WTC11 (cell line): ENCODE measurements at regions not wholly inside any gene's neighbourhood (a gene's known extent, or its start where the extent isn't known, plus 50 kb on each side); places are given as distances from the start of the nearest gene placed in this dataset.

Experiments used
- ATAC-seq: fragments of 200-7000 bp; cut with Tn5 transposase; 2 replicates; pipeline ENCODE4 v1.10.0; 2021; ENCODE audit warnings: mild to moderate bottlenecking, moderate library complexity
- CTCF ChIA-PET: fragments of 300-600 bp; sonication (Branson Sonifier 250); formaldehyde crosslinking; loops from one replicate; lab custom pipeline; 2021; ENCODE audit warnings: antibody characterized with exemption; lab: Charles Lee
- POLR2A ChIA-PET: fragments of 350-600 bp; sonication (Branson Sonifier 250); formaldehyde crosslinking; loops from one replicate; lab custom pipeline; 2021; ENCODE audit warnings: antibody characterized with exemption; lab: Charles Lee
- DNase-seq: peaks from one replicate; pipeline ENCODE4 v3.0.0; 2021; ENCODE audit warnings: low spot score
- H3K27ac Mint-ChIP-seq: 2 replicates; pipeline ENCODE4 v1.8.0; 2021; ENCODE audit warnings: mixed read lengths
- H3K27me3 Mint-ChIP-seq: 2 replicates; pipeline ENCODE4 v1.8.0; 2021; ENCODE audit warnings: low read depth, mild to moderate bottlenecking, moderate library complexity, mixed read lengths
- H3K36me3 Mint-ChIP-seq: 2 replicates; pipeline ENCODE4 v1.8.0; 2021; ENCODE audit warnings: mixed read lengths
- H3K4me1 Mint-ChIP-seq: 2 replicates; pipeline ENCODE4 v1.8.0; 2022; ENCODE audit warnings: mixed read lengths
- H3K4me3 Mint-ChIP-seq: 2 replicates; pipeline ENCODE4 v1.8.0; 2021; ENCODE audit warnings: mild to moderate bottlenecking, moderate library complexity, mixed read lengths
- H3K9me3 Mint-ChIP-seq: 2 replicates; pipeline ENCODE4 v1.8.0; 2021; ENCODE audit warnings: mixed read lengths
- ATF1 ChIP-seq: sonication (generic); formaldehyde crosslinking; IDR thresholded peaks from 2 replicates; pipeline ENCODE4 v1.8.1; 2023; ENCODE audit warnings: mild to moderate bottlenecking, moderate library complexity, missing genetic modification reagents
- ATF3 ChIP-seq: sonication (generic); formaldehyde crosslinking; conservative IDR thresholded peaks from 2 replicates; pipeline ENCODE4 v1.8.1; 2022; ENCODE audit warnings: mild to moderate bottlenecking, missing genetic modification reagents
- CBFB ChIP-seq: sonication (generic); formaldehyde crosslinking; IDR thresholded peaks from 2 replicates; pipeline ENCODE4 v1.8.1; 2022; ENCODE audit warnings: mild to moderate bottlenecking, low read depth, missing genetic modification reagents
- E2F5 ChIP-seq: sonication (generic); formaldehyde crosslinking; IDR thresholded peaks from 2 replicates; pipeline ENCODE4 v1.8.1; 2022; ENCODE audit warnings: mild to moderate bottlenecking, moderate library complexity, missing genetic modification reagents
- HMGXB4 ChIP-seq: sonication (generic); formaldehyde crosslinking; IDR thresholded peaks from 2 replicates; pipeline ENCODE4 v1.8.1; 2023; ENCODE audit warnings: mild to moderate bottlenecking, moderate library complexity, missing genetic modification reagents
- NFE2L1 ChIP-seq: sonication (generic); formaldehyde crosslinking; IDR thresholded peaks from 2 replicates; pipeline ENCODE4 v1.8.1; 2023; ENCODE audit warnings: missing genetic modification reagents
- NR1H2 ChIP-seq: sonication (generic); formaldehyde crosslinking; IDR thresholded peaks from 2 replicates; pipeline ENCODE4 v1.9.0; 2021; ENCODE audit warnings: mild to moderate bottlenecking, moderate library complexity, missing genetic modification reagents
- NR2C2 ChIP-seq: sonication (generic); formaldehyde crosslinking; IDR thresholded peaks from 2 replicates; pipeline ENCODE4 v1.8.0; 2022; ENCODE audit warnings: mild to moderate bottlenecking, missing genetic modification reagents
- PRDM15 ChIP-seq: sonication (generic); formaldehyde crosslinking; IDR thresholded peaks from 2 replicates; pipeline ENCODE4 v1.8.0; 2022; ENCODE audit warnings: missing genetic modification reagents
- SMAD3 ChIP-seq: sonication (generic); formaldehyde crosslinking; IDR thresholded peaks from 2 replicates; pipeline ENCODE4 v1.8.0; 2022; ENCODE audit warnings: missing genetic modification reagents, mild to moderate bottlenecking, borderline replicate concordance
- TCF7 ChIP-seq: sonication (generic); formaldehyde crosslinking; IDR thresholded peaks from 2 replicates; pipeline ENCODE4 v1.8.0; 2022; ENCODE audit warnings: mild to moderate bottlenecking, low read depth, missing genetic modification reagents, moderate library complexity
- TEAD4 ChIP-seq: sonication (generic); formaldehyde crosslinking; IDR thresholded peaks from 2 replicates; pipeline ENCODE4 v1.8.0; 2022; ENCODE audit warnings: mild to moderate bottlenecking, missing genetic modification reagents
- ZNF232 ChIP-seq: sonication (generic); formaldehyde crosslinking; IDR thresholded peaks from 2 replicates; pipeline ENCODE4 v1.8.0; 2022; ENCODE audit warnings: mild to moderate bottlenecking, missing genetic modification reagents
- ZNF263 ChIP-seq: sonication (generic); formaldehyde crosslinking; IDR thresholded peaks from 2 replicates; pipeline ENCODE4 v1.8.1; 2022; ENCODE audit warnings: low read depth, mild to moderate bottlenecking, moderate library complexity, missing genetic modification reagents
- ZNF281 ChIP-seq: sonication (generic); formaldehyde crosslinking; IDR thresholded peaks from 2 replicates; pipeline ENCODE4 v1.8.0; 2023; ENCODE audit warnings: mild to moderate bottlenecking, missing genetic modification reagents
- ZNF423 ChIP-seq: fragments of 250-450 bp; sonication (Bioruptor Pico); IDR thresholded peaks from 2 replicates; pipeline ENCODE4 v2.1.2; 2022; ENCODE audit warnings: mild to moderate bottlenecking, moderate library complexity
- ZNF512 ChIP-seq: sonication (generic); formaldehyde crosslinking; IDR thresholded peaks from 2 replicates; pipeline ENCODE4 v1.8.1; 2022; ENCODE audit warnings: missing genetic modification reagents, borderline replicate concordance

- Mint-ChIP-seq H3K4me1 (peaks cover 28% of the 10 kb centered on the region), H3K27ac (no peak overlapping the region), H3K27me3 (peaks cover 8% of the 10 kb centered on the region; the same call in 1 of the 2 replicates), H3K36me3 (peaks cover 20% of the 10 kb centered on the region), H3K9me3 (peaks cover 22% of the 10 kb centered on the region), H3K4me3 (no peak overlapping the region)
- CTCF ChIA-PET, result interaction anchor here (0.5 kb wide), 1 partner anchor 205 kb away, joined by 3 read pairs; no protein-coding TSS in a partner anchor
- ATAC-seq (no peak), DNase-seq (no peak)
- POLR2A ChIA-PET, result interaction anchor here (1.4 kb wide), 1 partner anchor 9 kb away, joined by 3 read pairs; no protein-coding TSS in a partner anchor
- no peak for TF ChIP-seq ZNF232 (CRISPR knock-in tag)
- TF ChIP-seq CBFB, result no peak
- TF ChIP-seq TCF7 (CRISPR knock-in tag), result no peak
- no peak for TF ChIP-seq ATF1 (CRISPR knock-in tag)
- TF ChIP-seq NR1H2 (CRISPR knock-in tag), result no peak
- TF ChIP-seq ZNF263 (CRISPR knock-in tag), result no peak
- no peak for TF ChIP-seq ZNF281
- no peak for TF ChIP-seq TEAD4
- TF ChIP-seq PRDM15 (CRISPR knock-in tag), result no peak
- TF ChIP-seq ZNF512 (CRISPR knock-in tag), result no peak
- no peak for TF ChIP-seq NFE2L1 (CRISPR knock-in tag)
- no peak for TF ChIP-seq NR2C2 (CRISPR knock-in tag)
- TF ChIP-seq E2F5 (CRISPR knock-in tag), result no peak
- TF ChIP-seq HMGXB4 (CRISPR knock-in tag), result no peak
- no peak for TF ChIP-seq ZNF423
- TF ChIP-seq ATF3 (CRISPR knock-in tag), result no peak
- TF ChIP-seq SMAD3 (CRISPR knock-in tag), result no peak
- TF ChIP-seq, all 79 proteins: peak for 0
These were observed 218.4 kb downstream of the KTN1 start for GRCh38 chr14:55798406-55798805.
